B cell (primary cell): ENCODE measurements at regions not wholly inside any gene's neighbourhood (a gene's known extent, or its start where the extent isn't known, plus 50 kb on each side); places are given as distances from the start of the nearest gene placed in this dataset.

Experiments used
- ATAC-seq: fragments of 200-7000 bp; cut with Tn5 transposase; one replicate; pipeline ENCODE4 v1.10.0; 2021; ENCODE audit warnings: low read depth, mild to moderate bottlenecking, moderate number of reproducible peaks, moderate library complexity
- CTCF ChIA-PET: fragments of 350-600 bp; sonication (Branson Sonifier 250); formaldehyde crosslinking; loops from one replicate; lab custom pipeline; 2021; ENCODE audit warnings: antibody characterized with exemption, inconsistent platforms; lab: Charles Lee
- POLR2A ChIA-PET: fragments of 350-600 bp; sonication (Branson Sonifier 250); formaldehyde crosslinking; loops from one replicate; lab custom pipeline; 2021; ENCODE audit warnings: antibody characterized with exemption; lab: Charles Lee
- DNase-seq: peaks from one replicate; pipeline ENCODE4 v3.0.0; 2013
- H2AFZ ChIP-seq: 2 replicates; pipeline ENCODE4 v1.6.1; 2012; ENCODE audit warnings: mild to moderate bottlenecking, low read depth, low read length; ENCODE audit not compliant: insufficient read depth, poor library complexity, severe bottlenecking
- H3K27ac ChIP-seq, 2 donors: 1 replicate in 1 of 2; 2 replicates in 1 of 2; pipeline ENCODE4 v1.5.1; 2012 to 2013; ENCODE audit warnings: low read length in 2 of 2, mild to moderate bottlenecking in 2 of 2, moderate library complexity in 1 of 2
- H3K27me3 ChIP-seq, 4 experiments: fragments of 200-600 bp in 1 of 4; sonication (generic) in 1 of 4; replicated peaks in 1 of 4; 1 replicate in 2 of 4; 2 replicates in 2 of 4; pipeline versions ENCODE4 v1.6.1 to v1.7.0; 2013 to 2016; ENCODE audit warnings: low read length in 3 of 4, mild to moderate bottlenecking in 2 of 4, mixed read lengths in 1 of 4, moderate library complexity in 1 of 4; ENCODE audit not compliant: insufficient read depth in 4 of 4, control insufficient read depth in 3 of 4; ENCODE audit errors: control extremely low read depth in 1 of 4
- H3K36me3 ChIP-seq, 2 experiments: replicated peaks in 1 of 2; 1 replicate in 1 of 2; 2 replicates in 1 of 2; pipeline versions ENCODE4 v1.6.1 to v1.7.1; 2013; ENCODE audit warnings: low read length in 1 of 2; ENCODE audit not compliant: insufficient read depth in 2 of 2, control insufficient read depth in 1 of 2; ENCODE audit errors: control extremely low read depth in 1 of 2, extremely low read depth in 1 of 2
- H3K4me1 ChIP-seq, 2 donors: fragments of 200-600 bp in 1 of 2; sonication (generic) in 1 of 2; 1 replicate in 1 of 2; 2 replicates in 1 of 2; pipeline versions ENCODE4 v1.5.1 to v1.6.1; 2013 to 2017; ENCODE audit warnings: low read length in 2 of 2; ENCODE audit not compliant: control insufficient read depth in 2 of 2, insufficient read depth in 2 of 2
- H3K4me2 ChIP-seq: replicated peaks from 2 replicates; pipeline ENCODE3; 2012; ENCODE audit warnings: mild to moderate bottlenecking, low read depth, low read length; ENCODE audit not compliant: poor library complexity, severe bottlenecking
- H3K4me3 ChIP-seq, 5 experiments: fragments of 200-600 bp in 1 of 5; sonication (generic) in 1 of 5; 1 replicate in 3 of 5; 2 replicates in 2 of 5; pipeline versions ENCODE4 v1.5.1 to v1.7.0; 2011 to 2016; ENCODE audit warnings: low read length in 4 of 5, mild to moderate bottlenecking in 4 of 5, low read depth in 2 of 5, control low read depth in 1 of 5, moderate library complexity in 1 of 5; ENCODE audit not compliant: insufficient read depth in 1 of 5; ENCODE audit errors: control extremely low read depth in 1 of 5, extremely low read depth in 1 of 5
- H3K79me2 ChIP-seq: fragments of 200-600 bp; sonication (generic); one replicate; pipeline ENCODE4 v1.6.0; 2016; ENCODE audit warnings: low read length; ENCODE audit not compliant: control insufficient read depth, insufficient read depth
- H3K9ac ChIP-seq: fragments of 200-600 bp; sonication (generic); 2 replicates; pipeline ENCODE4 v1.6.1; 2017; ENCODE audit warnings: mild to moderate bottlenecking, low read length, moderate library complexity
- H3K9me3 ChIP-seq, 3 donors: one replicate each; pipeline versions ENCODE4 v1.6.1 to v1.7.1; 2013; ENCODE audit warnings: low read length in 2 of 3; ENCODE audit not compliant: control insufficient read depth in 2 of 3, insufficient read depth in 1 of 3; ENCODE audit errors: control extremely low read depth in 1 of 3
- H4K20me1 ChIP-seq: 2 replicates; pipeline ENCODE4 v1.6.0; 2012; ENCODE audit warnings: mild to moderate bottlenecking, low read length; ENCODE audit not compliant: insufficient read depth, control insufficient read depth, poor library complexity, severe bottlenecking
- H3K27ac Mint-ChIP-seq: one replicate; pipeline ENCODE4 v1.8.0; 2021; ENCODE audit warnings: mixed read lengths
- H3K27me3 Mint-ChIP-seq: one replicate; pipeline ENCODE4 v1.8.0; 2021; ENCODE audit warnings: mixed read lengths
- H3K4me1 Mint-ChIP-seq: one replicate; pipeline ENCODE4 v1.8.0; 2021; ENCODE audit warnings: mixed read lengths
- H3K4me3 Mint-ChIP-seq: one replicate; pipeline ENCODE4 v1.8.0; 2021; ENCODE audit warnings: mixed read lengths
- H3K9me3 Mint-ChIP-seq: one replicate; pipeline ENCODE4 v1.8.0; 2022; ENCODE audit warnings: mixed read lengths; ENCODE audit not compliant: insufficient read depth
- CTCF ChIP-seq: fragments of 200-600 bp; IDR thresholded peaks from one replicate; pipeline ENCODE4 v1.8.0; 2022; ENCODE audit warnings: antibody characterized with exemption, mild to moderate bottlenecking
- EZH2 ChIP-seq: IDR thresholded peaks from 2 replicates; pipeline ENCODE4 v1.6.1; 2012; ENCODE audit warnings: borderline replicate concordance, low read depth, mild to moderate bottlenecking, moderate library complexity, low read length; ENCODE audit not compliant: insufficient read depth, poor library complexity, severe bottlenecking
- WGBS: methylation state at CpG from one replicate; pipeline ENCODE4 v1.1.5; 2013; ENCODE audit warnings: missing lambda C conversion rate; ENCODE audit not compliant: insufficient coverage; 5-methylcytosine and 5-hydroxymethylcytosine counted together
- intact Hi-C: fragments of 100-400 bp; cut with micrococcal nuclease; formaldehyde crosslinking; loops from one replicate; pipeline ENCODE4 v1.10.0; 2022

GRCh38 chr18:75158465-75159237 lies 50.3 kb downstream of the PTGR3 start:
- ATAC-seq = no peak
- intact Hi-C loops = no loop called here
- CTCF ChIA-PET = no interaction called here
- no peak overlapping the region for H3K27ac ChIP-seq
- no peak for DNase-seq
- no peak overlapping the region for H3K4me2 ChIP-seq
- Mint-ChIP-seq H3K9me3 (peaks cover 3% of the 10 kb centered on the region), H3K27me3 (peaks cover 20% of the 10 kb centered on the region), H3K4me3 (no peak overlapping the region), H3K4me1 (peaks cover 9% of the 10 kb centered on the region), H3K27ac (no peak overlapping the region)
- H3K9ac ChIP-seq = no peak overlapping the region
- POLR2A ChIA-PET = no interaction called here
- H3K79me2 ChIP-seq = no peaks in the 10 kb centered on the region
- H3K4me3 ChIP-seq = no peak overlapping the region
- TF ChIP-seq EZH2 (no peak), CTCF (no peak)
- peaks cover 0 to 4% of the 10 kb centered on the region in 2 donors for H3K4me1 ChIP-seq
- no peak overlapping the region for H2AFZ ChIP-seq
- no peaks in the 10 kb centered on the region for H3K36me3 ChIP-seq
- H3K27me3 ChIP-seq = no peaks in the 10 kb centered on the region
- H3K9me3 ChIP-seq = peaks cover 0 to 11% (median 0%) of the 10 kb centered on the region in 3 donors
- no peaks in the 10 kb centered on the region for H4K20me1 ChIP-seq
- WGBS = 96% methylated on average over 24 of the region's 24 CpGs

GRCh38 chr18:75157851-75158250 lies 51.1 kb downstream of the PTGR3 start:
- TF ChIP-seq EZH2 (no peak), CTCF (no peak)
- H3K27ac ChIP-seq = no peak overlapping the region
- H2AFZ ChIP-seq = no peak overlapping the region
- no peaks in the 10 kb centered on the region for H4K20me1 ChIP-seq
- WGBS = 99% methylated on average over 11 of the region's 12 CpGs
- Mint-ChIP-seq H3K4me1 (peaks cover 9% of the 10 kb centered on the region), H3K4me3 (no peak overlapping the region), H3K9me3 (peaks cover 3% of the 10 kb centered on the region), H3K27ac (no peak overlapping the region), H3K27me3 (peaks cover 24% of the 10 kb centered on the region)
- no peak overlapping the region for H3K4me3 ChIP-seq
- POLR2A ChIA-PET = no interaction called here
- no peaks in the 10 kb centered on the region for H3K36me3 ChIP-seq
- ATAC-seq (no peak), DNase-seq (no peak)
- H3K9me3 ChIP-seq = peaks cover 0 to 11% (median 0%) of the 10 kb centered on the region in 3 donors
- H3K4me2 ChIP-seq = no peak overlapping the region
- H3K9ac ChIP-seq = no peak overlapping the region
- intact Hi-C loops = no loop called here
- H3K4me1 ChIP-seq = peaks cover 0 to 4% of the 10 kb centered on the region in 2 donors
- no peaks in the 10 kb centered on the region for H3K79me2 ChIP-seq
- CTCF ChIA-PET = no interaction called here
- no peaks in the 10 kb centered on the region for H3K27me3 ChIP-seq
